HG02798 (cell line): ENCODE measurements at regions not wholly inside any gene's neighbourhood (a gene's known extent, or its start where the extent isn't known, plus 50 kb on each side); places are given as distances from the start of the nearest gene placed in this dataset.
"Not testable (repeated sequence)": the region's sequence is repeated elsewhere in the genome, so short reads cannot be mapped to it uniquely, and the experiment has no call there.

Experiments
- ATAC-seq: cut with Tn5 transposase; IDR thresholded peaks from one replicate; pipeline ENCODE4 v1.9.1; 2021; ENCODE audit warnings: mild to moderate bottlenecking; ENCODE audit not compliant: unreplicated experiment, poor library complexity

DNA sequence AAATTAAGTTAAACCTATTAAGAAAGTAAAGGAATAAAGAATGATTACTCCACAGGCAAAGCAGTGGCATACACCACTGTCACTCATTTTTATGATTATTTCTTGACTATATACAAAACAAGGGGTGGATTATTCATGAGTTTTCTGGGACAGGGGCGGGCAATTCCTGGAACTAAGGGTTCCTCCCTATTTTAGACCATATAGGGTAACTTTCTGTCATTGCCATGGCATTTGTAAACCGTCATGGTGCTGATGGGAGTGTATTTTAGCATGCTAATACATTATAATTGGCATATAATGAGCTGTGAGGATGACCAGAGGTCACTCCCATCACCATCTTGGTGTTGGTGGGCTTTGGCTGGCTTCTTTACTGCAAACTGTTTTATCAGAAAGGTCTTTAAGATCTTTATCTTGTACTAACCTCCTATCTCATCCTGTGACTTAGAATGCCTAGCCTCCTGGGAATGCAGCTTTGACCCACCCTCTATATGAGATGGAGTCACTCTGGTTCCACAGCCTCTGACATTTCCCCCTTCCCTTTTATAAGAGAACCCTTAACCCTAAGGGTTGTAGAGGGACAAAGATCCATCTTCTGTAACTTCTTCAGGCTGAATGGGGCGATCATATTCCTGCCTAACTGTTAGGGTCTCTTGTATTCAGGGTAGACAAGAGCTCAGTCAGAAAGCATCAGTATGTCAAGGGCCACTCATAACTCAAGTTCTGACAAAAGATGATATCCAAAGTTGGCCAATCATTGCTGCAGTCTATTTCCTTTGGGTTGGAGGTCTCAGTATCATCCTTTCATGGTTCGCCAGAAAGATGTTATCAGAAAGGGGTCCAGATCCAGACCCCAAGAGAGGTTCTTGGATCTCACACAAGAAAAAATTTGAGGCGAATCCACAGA, 79.5 kb upstream of the LIPC start:
- ATAC-seq: no peak

- ATAC-seq: no peak
Observed at GRCh38 chr15:58355382-58355971, 76.3 kb upstream of the LIPC start.

DNA sequence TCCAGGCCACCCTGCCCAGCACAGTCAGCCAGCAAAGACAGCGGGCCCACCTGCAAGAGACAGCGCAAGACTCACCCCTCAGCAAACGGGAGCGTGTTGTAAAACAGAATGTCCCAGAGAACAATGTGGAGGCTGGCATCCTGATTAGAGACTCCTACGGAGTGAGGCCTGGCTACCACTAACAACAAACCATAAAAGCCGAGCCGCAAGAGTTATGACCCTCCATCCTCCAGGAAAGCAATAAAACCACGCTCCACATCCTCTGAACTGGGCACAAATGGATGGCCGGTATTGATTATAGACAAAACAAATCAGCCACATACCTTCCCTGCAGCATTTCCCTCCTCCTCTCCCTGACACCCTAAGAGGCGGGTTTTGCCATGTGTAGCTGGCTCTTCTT, 75.8 kb upstream of the LIPC start:
- no peak for ATAC-seq

GRCh38 chr15:58357529-58358476, 74.0 kb upstream of the LIPC start:
- ATAC-seq: no peak

GRCh38 chr15:58360421-58361090, 71.2 kb upstream of the LIPC start:
- no peak for ATAC-seq

GRCh38 chr15:58361273-58361759, 70.5 kb upstream of the LIPC start:
- no peak for ATAC-seq

- ATAC-seq: no peak
Observed at GRCh38 chr15:58362262-58362922, 69.4 kb upstream of the LIPC start.

GRCh38 chr15:58363118-58363517, 68.7 kb upstream of the LIPC start:
- not testable (repeated sequence) for ATAC-seq

DNA sequence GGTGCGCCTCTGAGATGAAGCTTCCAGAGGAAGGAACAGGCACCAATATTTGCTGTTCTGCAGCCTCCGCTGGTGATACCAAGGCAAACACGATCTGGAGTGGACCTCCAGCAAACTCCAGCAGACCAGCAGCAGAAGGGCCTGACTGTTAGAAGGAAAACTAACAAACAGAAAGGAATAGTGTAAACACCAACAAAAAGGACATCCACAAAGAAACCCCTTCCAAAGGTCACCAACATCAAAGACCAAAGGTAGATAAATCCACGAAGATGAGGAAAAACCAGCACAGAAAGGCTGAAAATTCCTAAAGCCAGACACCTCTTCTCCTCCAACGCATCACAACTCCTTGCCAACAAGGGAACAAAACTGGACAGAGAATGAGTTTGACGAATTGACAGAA, 68.1 kb upstream of the LIPC start:
- not testable (repeated sequence) for ATAC-seq

- ATAC-seq: not testable (repeated sequence)
Observed at GRCh38 chr15:58365098-58365497, 66.7 kb upstream of the LIPC start.

DNA sequence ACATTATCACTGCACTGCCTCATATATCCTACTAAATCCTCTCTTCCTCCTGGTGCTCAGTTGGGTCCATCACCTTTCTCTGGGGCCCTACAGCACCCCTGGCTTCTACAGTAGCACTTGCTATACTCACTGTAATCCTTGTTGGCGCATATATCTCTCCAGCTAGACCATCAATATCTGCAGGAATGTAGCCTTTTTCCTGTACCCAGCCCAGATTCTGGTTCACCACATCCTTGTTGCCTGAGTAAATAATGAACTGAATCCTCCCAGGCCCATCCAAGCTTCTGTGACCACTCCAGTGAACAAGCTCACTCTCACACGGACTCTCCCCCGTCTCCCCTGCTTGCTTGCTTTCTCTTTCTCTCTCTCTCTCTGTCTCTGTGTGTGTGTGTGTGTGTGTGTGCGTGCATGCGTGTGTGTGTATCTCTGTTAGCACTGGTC, 62.5 kb upstream of the LIPC start:
- peak; percentile 50 for ATAC-seq

DNA sequence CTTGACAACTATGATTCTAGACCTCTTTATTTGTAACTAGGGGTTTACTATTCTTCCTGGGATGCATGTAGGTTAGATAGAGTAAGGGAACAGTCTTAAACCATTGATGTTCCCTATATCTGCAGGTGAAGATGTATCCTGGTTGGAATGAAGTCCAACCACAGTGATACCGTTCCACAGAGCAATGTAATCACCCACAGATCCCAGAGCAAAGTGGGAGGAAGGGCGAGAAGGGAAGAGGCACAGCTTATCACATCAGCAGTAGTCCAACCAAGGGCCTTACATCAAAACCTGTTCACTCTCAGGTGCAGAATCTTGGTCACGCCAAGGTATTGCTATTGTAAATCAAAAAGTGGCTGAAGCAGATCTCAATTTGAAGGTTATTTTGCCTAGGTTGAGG, 61.8 kb upstream of the LIPC start:
- ATAC-seq: no peak

DNA sequence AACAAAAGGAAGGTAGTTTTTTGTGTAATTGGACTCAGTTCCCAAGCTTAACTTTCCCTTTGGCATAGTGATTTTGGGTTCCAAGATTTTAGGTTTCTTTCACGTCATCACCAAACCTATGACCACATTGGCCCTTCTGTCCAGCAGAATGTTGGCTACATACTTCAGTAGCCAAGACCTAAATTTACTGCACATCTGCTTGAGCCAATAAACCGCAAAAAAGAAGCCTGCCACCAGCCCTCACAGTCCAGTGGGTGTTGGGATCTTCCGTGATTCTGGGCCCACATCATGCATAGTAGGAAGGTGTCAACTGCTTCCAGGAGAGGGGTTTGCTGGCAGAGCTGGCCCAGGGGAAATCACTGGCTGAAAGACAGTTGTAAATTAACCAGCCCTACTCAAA, 57.6 kb upstream of the LIPC start:
- no peak for ATAC-seq

DNA sequence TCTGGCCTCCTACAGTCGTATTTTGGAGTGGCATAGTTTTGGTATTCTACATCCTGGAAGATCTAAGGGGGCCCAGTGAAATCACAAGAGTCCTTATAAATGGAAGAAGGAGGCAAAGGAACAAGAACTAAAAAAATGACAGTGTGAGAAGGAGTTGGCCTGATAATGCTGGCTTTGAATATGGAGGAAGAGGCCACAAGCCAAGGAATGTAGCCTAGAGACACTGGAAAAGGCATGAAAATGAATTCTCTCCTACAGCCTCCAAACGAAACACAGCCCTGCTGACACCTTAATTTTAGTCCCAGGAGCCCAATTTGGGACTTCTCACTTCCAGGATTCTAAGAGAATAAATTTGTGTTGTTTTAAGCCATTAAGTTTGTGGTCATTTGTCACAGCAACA, 54.6 kb upstream of the LIPC start:
- ATAC-seq: no peak

GRCh38 chr15:58378241-58379085, 53.3 kb upstream of the LIPC start:
- no peak for ATAC-seq

DNA sequence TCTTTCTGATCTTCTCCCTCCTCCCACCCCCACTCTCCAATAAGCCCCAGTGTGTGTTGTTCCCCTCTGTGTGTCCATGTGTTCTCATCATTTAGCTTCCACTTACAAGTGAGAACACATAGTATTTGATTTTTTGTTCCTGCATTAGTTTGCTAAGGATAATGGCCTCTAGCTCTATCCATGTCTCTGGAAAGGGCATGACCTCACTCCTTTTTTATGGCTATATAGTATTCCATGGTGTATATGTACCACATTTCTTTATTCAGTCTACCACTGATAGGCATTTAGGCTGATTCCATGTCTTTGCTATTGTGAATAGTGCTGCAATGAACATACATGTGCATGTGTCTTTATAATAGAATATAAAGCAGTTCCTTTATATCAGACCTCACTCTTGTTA, 52.3 kb upstream of the LIPC start:
- ATAC-seq: not testable (repeated sequence)

- ATAC-seq: no peak
Observed at GRCh38 chr15:58380280-58380945, 51.4 kb upstream of the LIPC start.

- ATAC-seq: no peak
Observed at GRCh38 chr15:58381697-58382096, 50.1 kb upstream of the LIPC start.
